ENCODE measurements at regions not wholly inside any gene's neighbourhood (a gene's known extent, or its start where the extent isn't known, plus 50 kb on each side); places are given as distances from the start of the nearest gene placed in this dataset.

- Histone ChIP-seq H3K27ac (ENCODE audit: control insufficient read depth, insufficient read depth) (no peak overlapping the region), H3K79me2 (ENCODE audit: control insufficient read depth, insufficient read depth, low read length) (no peaks in the 10 kb centered on the region), H3K9ac (ENCODE audit: control insufficient read depth, insufficient read depth, low read length) (no peak overlapping the region), H3K4me1 (ENCODE audit: control insufficient read depth, insufficient read depth, low read length) (no peaks in the 10 kb centered on the region), H3K4me2 (ENCODE audit: control insufficient read depth, insufficient read depth) (no peak overlapping the region), H2AFZ (ENCODE audit: control insufficient read depth, low read depth, low read length) (no peak overlapping the region), H3K9me3 (replicated peaks; ENCODE audit: control insufficient read depth, insufficient read depth, low read length) (no peaks in the 10 kb centered on the region), H3K4me3 (no peak overlapping the region), H3K36me3 (ENCODE audit: control insufficient read depth in 2 of 2, insufficient read depth in 2 of 2, low read length in 1 of 2) (no peaks in the 10 kb centered on the region), H3K27me3 (replicated peaks in 1 of 2; ENCODE audit: control insufficient read depth in 2 of 2, insufficient read depth in 2 of 2, low read length in 1 of 2) (no peaks in the 10 kb centered on the region), H4K20me1 (ENCODE audit: control insufficient read depth, insufficient read depth) (no peaks in the 10 kb centered on the region)
- ChIA-PET RAD21 (ENCODE audit: unreplicated experiment) (no interaction called here), SMC1A (ENCODE audit: uncharacterized antibody, unreplicated experiment) (no interaction called here), POLR2A (no interaction called here), CTCF (interaction anchor here (1.1 kb wide), 1 partner anchor 11 kb away, joined by 6 read pairs; no protein-coding TSS in a partner anchor)
- intact Hi-C loops (cut with micrococcal nuclease; ENCODE audit: unreplicated experiment) (no loop called here), in situ Hi-C loops (cut with MboI) (no loop called here)
- ATAC-seq (no peak), DNase-seq (ENCODE audit: low read depth, low spot score) (no peak), FAIRE-seq (no peak)
- 26% methylated on average over 5 of the region's 5 CpGs for WGBS (ENCODE audit: insufficient coverage, insufficient replicate concordance, low lambda C conversion rate, missing lambda C conversion rate)
- no TSS peak for BruUV-seq (replicated peaks)
- TF ChIP-seq IKZF1 (conservative IDR thresholded peaks at IDR 0.05) (no peak), IRF5 (IDR thresholded peaks at IDR 0.05; ENCODE audit: borderline replicate concordance) (no peak), CEBPB (IDR thresholded peaks at IDR 0.05; ENCODE audit: borderline replicate concordance in 1 of 2, low read depth in 2 of 2, low read length in 2 of 2) (no peak), ZBTB40 (IDR thresholded peaks at IDR 0.05; ENCODE audit: borderline replicate concordance) (no peak), ZNF687 (IDR thresholded peaks at IDR 0.05) (no peak), SP1 (IDR thresholded peaks at IDR 0.05; ENCODE audit: low read depth, low read length) (no peak), CBFB (IDR thresholded peaks at IDR 0.05; ENCODE audit: low read depth) (no peak), CHD2 (IDR thresholded peaks at IDR 0.05; ENCODE audit: borderline replicate concordance, low read depth, low read length) (no peak), SUPT20H (IDR thresholded peaks at IDR 0.05; ENCODE audit: borderline replicate concordance, control insufficient read depth, low read depth, low read length) (no peak), BCL3 (IDR thresholded peaks at IDR 0.05; ENCODE audit: borderline replicate concordance, insufficient read depth, low read depth, low read length, poor library complexity, severe bottlenecking) (no peak), TARDBP (IDR thresholded peaks at IDR 0.05; ENCODE audit: borderline replicate concordance) (no peak)
These were observed 99.5 kb upstream of the CCDC85A start for GRCh38 chr2:56084111-56084901.

Data from GM12878 (cell line).